H1 (cell line): ENCODE measurements at regions not wholly inside any gene's neighbourhood (a gene's known extent, or its start where the extent isn't known, plus 50 kb on each side); places are given as distances from the start of the nearest gene placed in this dataset.

Experiments used
- CEBPB ChIP-seq: IDR thresholded peaks from 2 replicates; pipeline ENCODE4 v1.6.1; 2012; ENCODE audit warnings: low read depth, low read length
- CTCF ChIP-seq, 3 experiments: IDR thresholded peaks; 1 replicate in 2 of 3; 2 replicates in 1 of 3; pipeline versions ENCODE4 v1.5.1 to v1.6.1; 2011; ENCODE audit warnings: low read length in 3 of 3, mild to moderate bottlenecking in 3 of 3, inconsistent platforms in 2 of 3, low read depth in 1 of 3, moderate library complexity in 1 of 3; ENCODE audit not compliant: insufficient read depth in 1 of 3; ENCODE audit errors: control extremely low read depth in 1 of 3
- EGR1 ChIP-seq: IDR thresholded peaks from 2 replicates; pipeline ENCODE4 v1.6.1; 2011; ENCODE audit warnings: low read depth, low read length, borderline replicate concordance
- EZH2 ChIP-seq: fragments of 200-600 bp; sonication (generic); IDR thresholded peaks from 2 replicates; pipeline ENCODE4 v1.7.1; 2012; ENCODE audit warnings: low read depth, mild to moderate bottlenecking, moderate library complexity, low read length, inconsistent platforms; ENCODE audit not compliant: severe bottlenecking
- HDAC6 ChIP-seq: IDR thresholded peaks from one replicate; pipeline ENCODE4 v1.7.1; 2012; ENCODE audit warnings: low read depth, mild to moderate bottlenecking, inconsistent platforms, low read length, moderate library complexity
- POLR2AphosphoS5 ChIP-seq: IDR thresholded peaks from 2 replicates; pipeline ENCODE4 v1.6.1; 2011; ENCODE audit warnings: low read depth, low read length
- SIN3A ChIP-seq, 2 experiments: IDR thresholded peaks in 1 of 2; conservative IDR thresholded peaks in 1 of 2; 2 replicates each; pipeline ENCODE4 v1.6.1; 2011 to 2012; ENCODE audit warnings: low read length in 2 of 2, improper control_type of control experiment in 1 of 2, low read depth in 1 of 2, mild to moderate bottlenecking in 1 of 2
- SRF ChIP-seq: IDR thresholded peaks from 2 replicates; pipeline ENCODE4 v1.6.1; 2011; ENCODE audit warnings: mild to moderate bottlenecking, low read depth, low read length, moderate library complexity
- TAF1 ChIP-seq: IDR thresholded peaks from 2 replicates; pipeline ENCODE4 v1.6.1; 2011; ENCODE audit warnings: mild to moderate bottlenecking, low read depth, low read length
- USF2 ChIP-seq: IDR thresholded peaks from 2 replicates; pipeline ENCODE4 v1.6.1; 2011; ENCODE audit warnings: low read length, improper control_type of control experiment
- YY1 ChIP-seq: IDR thresholded peaks from 2 replicates; pipeline ENCODE4 v1.6.1; 2011; ENCODE audit warnings: low read depth, mild to moderate bottlenecking, low read length

DNA sequence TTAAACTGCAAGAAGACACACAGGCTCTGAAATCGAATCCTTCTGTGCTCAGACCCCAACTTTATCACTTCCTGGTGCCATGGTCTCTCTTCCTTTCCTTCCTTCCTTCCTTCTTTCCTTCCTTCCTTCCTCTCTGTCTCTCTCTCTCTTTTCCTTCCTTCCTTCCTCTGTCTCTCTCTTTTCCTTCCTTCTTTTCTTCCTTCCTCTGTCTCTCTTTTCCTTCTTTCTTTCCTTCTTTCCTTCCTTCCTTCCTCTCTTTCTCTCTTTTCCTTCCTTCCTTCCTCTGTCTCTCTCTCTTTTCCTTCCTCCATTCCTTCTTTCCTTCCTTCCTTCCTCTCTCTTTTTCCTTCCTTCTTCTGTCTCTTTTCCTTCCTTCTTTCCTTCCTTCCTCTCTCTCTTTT, 127.2 kb upstream of the CACNA1A start:
- TF ChIP-seq YY1, result no peak
- no peak for TF ChIP-seq EZH2
- TF ChIP-seq EGR1, result no peak
- TF ChIP-seq SIN3A (conservative IDR thresholded peaks at IDR 0.05 in 1 of 2, IDR thresholded peaks at IDR 0.05 in 1 of 2; ENCODE audit: low read depth in 1 of 2, low read length in 2 of 2), result no peak
- TF ChIP-seq CTCF (IDR thresholded peaks at IDR 0.05; ENCODE audit: control extremely low read depth in 1 of 3, insufficient read depth in 1 of 3, low read depth in 1 of 3, low read length in 3 of 3), result no peak
- no peak for TF ChIP-seq SRF
- no peak for TF ChIP-seq CEBPB
- no peak for TF ChIP-seq POLR2AphosphoS5
- TF ChIP-seq TAF1, result no peak
- no peak for TF ChIP-seq USF2
- no peak for TF ChIP-seq HDAC6
